ENCODE measurements at regions not wholly inside any gene's neighbourhood (a gene's known extent, or its start where the extent isn't known, plus 50 kb on each side); places are given as distances from the start of the nearest gene placed in this dataset.
"Not testable (repeated sequence)": the region's sequence is repeated elsewhere in the genome, so short reads cannot be mapped to it uniquely, and the experiment has no call there.

- not testable (repeated sequence) for TF ChIP-seq CTCF (IDR thresholded peaks at IDR 0.05); ZFX (IDR thresholded peaks at IDR 0.05; ENCODE audit: borderline replicate concordance)
Measured at GRCh38 chr22:16177287-16177686, 415.3 kb downstream of the CCT8L2 start.
